GM12878 (cell line): ENCODE measurements at regions not wholly inside any gene's neighbourhood (a gene's known extent, or its start where the extent isn't known, plus 50 kb on each side); places are given as distances from the start of the nearest gene placed in this dataset.

ENCODE experiments used
- ATAC-seq: fragments of 200-7000 bp; cut with Tn5 transposase; 3 replicates; pipeline ENCODE4 v1.9.1; 2020; ENCODE audit warnings: mild to moderate bottlenecking, moderate library complexity
- BruUV-seq: library from RNA; stranded (reverse); fragments of 400-500 nt; replicated peaks from 2 replicates; lab custom pipeline; 2021; lab: Mats Ljungman, UMichigan
- CTCF ChIA-PET: fragments of 300-600 bp; sonication (Branson Sonifier 250); formaldehyde crosslinking; extraction: SDS; loops from one replicate; lab custom pipeline; 2021; ENCODE audit warnings: inconsistent platforms; lab: Yijun Ruan, JAX
- POLR2A ChIA-PET: fragments of 350-600 bp; formaldehyde crosslinking; extraction: SDS; loops from one replicate; lab custom pipeline; 2021; ENCODE audit warnings: inconsistent platforms; lab: Charles Lee
- RAD21 ChIA-PET: fragments of 300-600 bp; sonication (Branson Sonifier 250); formaldehyde crosslinking; loops from one replicate; lab custom pipeline; 2023; ENCODE audit warnings: antibody characterized with exemption; ENCODE audit not compliant: unreplicated experiment; lab: Charles Lee
- SMC1A ChIA-PET: fragments of 300-600 bp; sonication (Branson Sonifier 250); formaldehyde crosslinking; loops from one replicate; lab custom pipeline; 2023; ENCODE audit not compliant: unreplicated experiment, uncharacterized antibody; lab: Charles Lee
- DNase-seq: peaks from one replicate; pipeline ENCODE4 v3.0.0-alpha.2; 2011; ENCODE audit warnings: low read depth, low spot score
- FAIRE-seq: peaks from 3 replicates; lab custom pipeline; 2011; peaks lifted over from hg19 to GRCh38; lab: Jason Lieb, UNC
- H2AFZ ChIP-seq: 2 replicates; pipeline ENCODE4 v1.6.0; 2011; ENCODE audit warnings: low read depth, low read length, control low read depth; ENCODE audit not compliant: control insufficient read depth
- H3K27ac ChIP-seq: 2 replicates; pipeline ENCODE4 v1.5.1; 2011; ENCODE audit warnings: control low read depth; ENCODE audit not compliant: control insufficient read depth, insufficient read depth
- H3K27me3 ChIP-seq, 2 experiments: replicated peaks in 1 of 2; 2 replicates each; pipeline versions ENCODE4 v1.6.0 to v1.6.1; 2011; ENCODE audit warnings: low read length in 1 of 2; ENCODE audit not compliant: control insufficient read depth in 2 of 2, insufficient read depth in 2 of 2
- H3K36me3 ChIP-seq, 2 experiments: 2 replicates each; pipeline ENCODE4 v1.5.1; 2011; ENCODE audit warnings: low read length in 1 of 2; ENCODE audit not compliant: control insufficient read depth in 2 of 2, insufficient read depth in 2 of 2
- H3K4me1 ChIP-seq: 2 replicates; pipeline ENCODE4 v1.6.1; 2011; ENCODE audit warnings: mild to moderate bottlenecking, low read length, moderate library complexity, mixed read lengths; ENCODE audit not compliant: control insufficient read depth, insufficient read depth
- H3K4me2 ChIP-seq: 2 replicates; pipeline ENCODE4 v1.6.0; 2011; ENCODE audit warnings: control low read depth; ENCODE audit not compliant: control insufficient read depth, insufficient read depth
- H3K4me3 ChIP-seq: fragments of 200-600 bp; sonication (generic); 2 replicates; pipeline ENCODE4 v1.5.1; 2016
- H3K79me2 ChIP-seq: 2 replicates; pipeline ENCODE4 v1.6.0; 2011; ENCODE audit warnings: low read length; ENCODE audit not compliant: control insufficient read depth, insufficient read depth
- H3K9ac ChIP-seq: 2 replicates; pipeline ENCODE4 v1.8.0; 2011; ENCODE audit warnings: low read length, control low read depth, mixed read lengths; ENCODE audit not compliant: control insufficient read depth, insufficient read depth
- H3K9me3 ChIP-seq: replicated peaks from 3 replicates; pipeline ENCODE4 v1.5.1; 2011; ENCODE audit warnings: mild to moderate bottlenecking, low read length; ENCODE audit not compliant: control insufficient read depth, insufficient read depth
- H4K20me1 ChIP-seq: 2 replicates; pipeline ENCODE4 v1.6.0; 2011; ENCODE audit not compliant: control insufficient read depth, insufficient read depth
- BRCA1 ChIP-seq: IDR thresholded peaks from 2 replicates; pipeline ENCODE4 v1.6.1; 2011; ENCODE audit warnings: low read depth, low read length, improper control_type of control experiment
- CREM ChIP-seq: IDR thresholded peaks from 2 replicates; pipeline ENCODE4 v1.6.1; 2014; ENCODE audit warnings: antibody characterized with exemption, low read depth
- ELK1 ChIP-seq: IDR thresholded peaks from 2 replicates; pipeline ENCODE4 v1.6.1; 2012; ENCODE audit warnings: low read depth, low read length, improper control_type of control experiment
- HCFC1 ChIP-seq: fragments of 150-350 bp; IDR thresholded peaks from 2 replicates; pipeline ENCODE4 v1.6.1; 2014; ENCODE audit warnings: low read length
- MAX ChIP-seq: IDR thresholded peaks from 2 replicates; pipeline ENCODE4 v1.6.1; 2012; ENCODE audit warnings: low read depth, low read length, improper control_type of control experiment
- POU2F2 ChIP-seq: IDR thresholded peaks from 3 replicates; pipeline ENCODE4 v1.6.1; 2011; ENCODE audit warnings: low read depth, mild to moderate bottlenecking, low read length, borderline replicate concordance
- PRDM15 ChIP-seq: fragments of 450-650 bp; formaldehyde crosslinking; IDR thresholded peaks from 2 replicates; pipeline ENCODE4 v1.4.0; 2020; ENCODE audit warnings: mild to moderate bottlenecking, moderate library complexity
- RB1 ChIP-seq: fragments of 450-650 bp; formaldehyde crosslinking; IDR thresholded peaks from 2 replicates; pipeline ENCODE4 v1.6.1; 2017; ENCODE audit warnings: mild to moderate bottlenecking, borderline replicate concordance
- SMARCA5 ChIP-seq: fragments of 450-650 bp; IDR thresholded peaks from 2 replicates; pipeline ENCODE4 v1.6.1; 2017; ENCODE audit warnings: mild to moderate bottlenecking
- TCF3 ChIP-seq: IDR thresholded peaks from 2 replicates; pipeline ENCODE4 v1.6.1; 2012; ENCODE audit warnings: low read depth, mild to moderate bottlenecking, low read length, borderline replicate concordance; ENCODE audit not compliant: insufficient read depth
- ZBTB40 ChIP-seq: fragments of 450-650 bp; IDR thresholded peaks from 2 replicates; pipeline ENCODE4 v1.6.1; 2016; ENCODE audit warnings: mild to moderate bottlenecking, moderate library complexity, borderline replicate concordance
- WGBS: methylation state at CpG from one replicate; pipeline ENCODE4 v1.1.6; 2016; ENCODE audit warnings: low lambda C conversion rate; ENCODE audit not compliant: insufficient replicate concordance, insufficient coverage; ENCODE audit errors: missing lambda C conversion rate; 5-methylcytosine and 5-hydroxymethylcytosine counted together
- in situ Hi-C: fragments of 300-500 bp; cut with MboI; formaldehyde crosslinking; loops from 9 replicates; pipeline ENCODE4 v1.14.3; 2018; ENCODE audit warnings: mixed read lengths
- intact Hi-C: fragments of 100-400 bp; cut with micrococcal nuclease; formaldehyde crosslinking; loops from one replicate; pipeline ENCODE4 v1.14.2; 2022; ENCODE audit not compliant: unreplicated experiment

- Histone ChIP-seq H3K27ac (no peak overlapping the region), H2AFZ (no peak overlapping the region), H3K9ac (no peak overlapping the region), H3K4me1 (no peaks in the 10 kb centered on the region), H3K9me3 (no peaks in the 10 kb centered on the region), H4K20me1 (no peaks in the 10 kb centered on the region), H3K79me2 (no peaks in the 10 kb centered on the region), H3K27me3 (no peaks in the 10 kb centered on the region), H3K4me2 (no peak overlapping the region), H3K4me3 (no peak overlapping the region), H3K36me3 (no peaks in the 10 kb centered on the region)
- intact Hi-C loops = no loop called here
- whole genome bisulfite sequencing = 46% methylated on average over 6 of the region's 6 CpGs
- DNase-seq (no peak), FAIRE-seq (no peak), ATAC-seq (no peak)
- BruUV-seq = no TSS peak
- ChIA-PET RAD21 (interaction anchor here (1.0 kb wide), 1 partner anchor 143 kb away, joined by 4 read pairs; no protein-coding TSS in a partner anchor), SMC1A (interaction anchor here (0.7 kb wide), 1 partner anchor 72 kb away, joined by 3 read pairs; no protein-coding TSS in a partner anchor), CTCF (no interaction called here), POLR2A (interaction anchor here (0.6 kb wide), 1 partner anchor 147 kb away, joined by 4 read pairs; no protein-coding TSS in a partner anchor)
- no peak for TF ChIP-seq TCF3
- TF ChIP-seq RB1 = no peak
- no peak for TF ChIP-seq SMARCA5
- TF ChIP-seq ELK1 = no peak
- no peak for TF ChIP-seq ZBTB40
- TF ChIP-seq POU2F2 = no peak
- no peak for TF ChIP-seq BRCA1
- TF ChIP-seq MAX = no peak
- TF ChIP-seq CREM = no peak
- TF ChIP-seq HCFC1 = no peak
- no peak for TF ChIP-seq PRDM15
- in situ Hi-C loops = loop anchor here (10.0 kb wide), 1 partner anchor 968 kb away; no protein-coding TSS in a partner anchor
Observed at GRCh38 chr1:34602907-34603306, 151.9 kb upstream of the GJB5 start.
